ENCODE measurements at regions not wholly inside any gene's neighbourhood (a gene's known extent, or its start where the extent isn't known, plus 50 kb on each side); places are given as distances from the start of the nearest gene placed in this dataset.

DNA sequence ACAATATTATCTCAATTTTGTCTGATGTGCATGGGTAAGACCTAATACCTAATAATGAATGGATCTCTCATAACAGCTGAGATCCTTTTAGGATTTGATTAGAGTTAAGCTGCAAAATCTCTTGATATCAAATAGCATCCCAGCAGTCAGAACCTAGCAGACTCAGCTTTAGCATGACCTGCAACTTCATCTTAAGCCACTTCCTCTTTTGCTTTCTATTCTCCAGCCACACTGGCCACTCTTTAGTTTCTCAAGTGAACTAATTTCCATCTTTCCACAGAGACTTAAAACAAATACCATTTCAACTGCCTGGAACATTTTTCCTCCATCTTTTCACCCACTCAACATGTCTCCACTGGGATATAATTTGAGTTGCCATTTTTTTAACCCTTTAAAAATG is 1251.6 kb upstream of the ZEB2 start (continued):
- no peak for TF ChIP-seq STAT1 (IDR thresholded peaks at IDR 0.05; ENCODE audit: unreplicated experiment)
- TF ChIP-seq EZH2 (IDR thresholded peaks at IDR 0.05; ENCODE audit: low read depth, unreplicated experiment): no peak
- TF ChIP-seq ZNF331 (CRISPR knock-in tag; IDR thresholded peaks at IDR 0.05; ENCODE audit: low read depth): no peak
- no peak for TF ChIP-seq NANOG (IDR thresholded peaks at IDR 0.05; ENCODE audit: borderline replicate concordance)
- no peak for TF ChIP-seq JUNB (IDR thresholded peaks at IDR 0.05; ENCODE audit: unreplicated experiment)
- TF ChIP-seq, protein P1, sequence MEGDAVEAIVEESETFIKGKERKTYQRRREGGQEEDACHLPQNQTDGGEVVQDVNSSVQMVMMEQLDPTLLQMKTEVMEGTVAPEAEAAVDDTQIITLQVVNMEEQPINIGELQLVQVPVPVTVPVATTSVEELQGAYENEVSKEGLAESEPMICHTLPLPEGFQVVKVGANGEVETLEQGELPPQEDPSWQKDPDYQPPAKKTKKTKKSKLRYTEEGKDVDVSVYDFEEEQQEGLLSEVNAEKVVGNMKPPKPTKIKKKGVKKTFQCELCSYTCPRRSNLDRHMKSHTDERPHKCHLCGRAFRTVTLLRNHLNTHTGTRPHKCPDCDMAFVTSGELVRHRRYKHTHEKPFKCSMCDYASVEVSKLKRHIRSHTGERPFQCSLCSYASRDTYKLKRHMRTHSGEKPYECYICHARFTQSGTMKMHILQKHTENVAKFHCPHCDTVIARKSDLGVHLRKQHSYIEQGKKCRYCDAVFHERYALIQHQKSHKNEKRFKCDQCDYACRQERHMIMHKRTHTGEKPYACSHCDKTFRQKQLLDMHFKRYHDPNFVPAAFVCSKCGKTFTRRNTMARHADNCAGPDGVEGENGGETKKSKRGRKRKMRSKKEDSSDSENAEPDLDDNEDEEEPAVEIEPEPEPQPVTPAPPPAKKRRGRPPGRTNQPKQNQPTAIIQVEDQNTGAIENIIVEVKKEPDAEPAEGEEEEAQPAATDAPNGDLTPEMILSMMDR (conservative IDR thresholded peaks at IDR 0.05; ENCODE audit: low read depth in 2 of 2): no peak

- no peaks in the 10 kb centered on the region for H3K9me3 Mint-ChIP-seq
- H3K27ac ChIP-seq (ENCODE audit: low read depth): no peak overlapping the region
- H3K4me1 Mint-ChIP-seq: no peaks in the 10 kb centered on the region
- no peaks in the 10 kb centered on the region for H3F3A ChIP-seq (replicated peaks; ENCODE audit: low read depth)
- H3K27ac Mint-ChIP-seq: no peak overlapping the region
- H3K4me3 ChIP-seq: no peak overlapping the region
- H3K4me2 ChIP-seq: no peak overlapping the region
- peaks cover 4% of the 10 kb centered on the region; the same call in 1 of the 2 replicates for H3K9me2 ChIP-seq (ENCODE audit: insufficient read depth)
- H2AFZ ChIP-seq: no peak overlapping the region
- H3K79me2 ChIP-seq (replicated peaks; ENCODE audit: insufficient read depth): no peaks in the 10 kb centered on the region
- no peak overlapping the region for H3K4me3 Mint-ChIP-seq
- H4K20me1 ChIP-seq (replicated peaks; ENCODE audit: insufficient read depth): no peaks in the 10 kb centered on the region
- ATAC-seq (no peak), DNase-seq (ENCODE audit: low spot score) (no peak)
- no peaks in the 10 kb centered on the region for H3K36me3 ChIP-seq (ENCODE audit: insufficient read depth)
- H3K27me3 ChIP-seq (ENCODE audit: insufficient read depth): no peaks in the 10 kb centered on the region
- H3K36me3 Mint-ChIP-seq (ENCODE audit: low read depth): no peaks in the 10 kb centered on the region; the same call in 2 of the 3 replicates
- H3K27me3 Mint-ChIP-seq (ENCODE audit: insufficient read depth, low read depth, poor library complexity): no peaks in the 10 kb centered on the region
- no peaks in the 10 kb centered on the region for H3K4me1 ChIP-seq (ENCODE audit: insufficient read depth)
- TF ChIP-seq NANOG (IDR thresholded peaks at IDR 0.05; ENCODE audit: borderline replicate concordance) (no peak), POLR2AphosphoS5 (IDR thresholded peaks at IDR 0.05; ENCODE audit: low read depth) (no peak), ZNF331 (CRISPR knock-in tag; IDR thresholded peaks at IDR 0.05; ENCODE audit: low read depth) (no peak), ZNF114 (CRISPR knock-in tag; IDR thresholded peaks at IDR 0.05) (no peak), CREB1 (CRISPR knock-in tag; IDR thresholded peaks at IDR 0.05; ENCODE audit: low read depth) (no peak), JUNB (IDR thresholded peaks at IDR 0.05; ENCODE audit: unreplicated experiment) (no peak)
- TF ChIP-seq, protein P2, sequence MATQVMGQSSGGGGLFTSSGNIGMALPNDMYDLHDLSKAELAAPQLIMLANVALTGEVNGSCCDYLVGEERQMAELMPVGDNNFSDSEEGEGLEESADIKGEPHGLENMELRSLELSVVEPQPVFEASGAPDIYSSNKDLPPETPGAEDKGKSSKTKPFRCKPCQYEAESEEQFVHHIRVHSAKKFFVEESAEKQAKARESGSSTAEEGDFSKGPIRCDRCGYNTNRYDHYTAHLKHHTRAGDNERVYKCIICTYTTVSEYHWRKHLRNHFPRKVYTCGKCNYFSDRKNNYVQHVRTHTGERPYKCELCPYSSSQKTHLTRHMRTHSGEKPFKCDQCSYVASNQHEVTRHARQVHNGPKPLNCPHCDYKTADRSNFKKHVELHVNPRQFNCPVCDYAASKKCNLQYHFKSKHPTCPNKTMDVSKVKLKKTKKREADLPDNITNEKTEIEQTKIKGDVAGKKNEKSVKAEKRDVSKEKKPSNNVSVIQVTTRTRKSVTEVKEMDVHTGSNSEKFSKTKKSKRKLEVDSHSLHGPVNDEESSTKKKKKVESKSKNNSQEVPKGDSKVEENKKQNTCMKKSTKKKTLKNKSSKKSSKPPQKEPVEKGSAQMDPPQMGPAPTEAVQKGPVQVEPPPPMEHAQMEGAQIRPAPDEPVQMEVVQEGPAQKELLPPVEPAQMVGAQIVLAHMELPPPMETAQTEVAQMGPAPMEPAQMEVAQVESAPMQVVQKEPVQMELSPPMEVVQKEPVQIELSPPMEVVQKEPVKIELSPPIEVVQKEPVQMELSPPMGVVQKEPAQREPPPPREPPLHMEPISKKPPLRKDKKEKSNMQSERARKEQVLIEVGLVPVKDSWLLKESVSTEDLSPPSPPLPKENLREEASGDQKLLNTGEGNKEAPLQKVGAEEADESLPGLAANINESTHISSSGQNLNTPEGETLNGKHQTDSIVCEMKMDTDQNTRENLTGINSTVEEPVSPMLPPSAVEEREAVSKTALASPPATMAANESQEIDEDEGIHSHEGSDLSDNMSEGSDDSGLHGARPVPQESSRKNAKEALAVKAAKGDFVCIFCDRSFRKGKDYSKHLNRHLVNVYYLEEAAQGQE (IDR thresholded peaks at IDR 0.05; ENCODE audit: unreplicated experiment): no peak
- TF ChIP-seq, protein P1 (conservative IDR thresholded peaks at IDR 0.05; ENCODE audit: low read depth in 2 of 2): no peak
These were observed 1249.2 kb upstream of the ZEB2 start for GRCh38 chr2:145769011-145769716.

Measured in GM23338 (cell line).